GM23338 (cell line): ENCODE measurements at regions not wholly inside any gene's neighbourhood (a gene's known extent, or its start where the extent isn't known, plus 50 kb on each side); places are given as distances from the start of the nearest gene placed in this dataset.

Experiments
- ATAC-seq: fragments of 200-7000 bp; cut with Tn5 transposase; 3 replicates; pipeline ENCODE4 v1.9.1; 2020
- DNase-seq: peaks from one replicate; pipeline ENCODE4 v3.0.0-alpha.2; 2015; ENCODE audit warnings: low spot score
- H2AFZ ChIP-seq: fragments of 200-600 bp; sonication (generic); 2 replicates; pipeline ENCODE4 v1.8.0; 2016; ENCODE audit warnings: antibody characterized with exemption, mild to moderate bottlenecking, moderate library complexity
- H3F3A ChIP-seq: fragments of 200-600 bp; sonication (generic); replicated peaks from 2 replicates; pipeline ENCODE4 v1.8.0; 2017; ENCODE audit warnings: antibody characterized with exemption, mixed run types, low read depth
- H3K27ac ChIP-seq: fragments of 200-600 bp; sonication (generic); 2 replicates; pipeline ENCODE4 v1.6.1; 2016; ENCODE audit warnings: low read depth
- H3K27me3 ChIP-seq: fragments of 200-600 bp; sonication (generic); 2 replicates; pipeline ENCODE4 v1.8.0; 2016; ENCODE audit warnings: mild to moderate bottlenecking, mixed run types, moderate library complexity; ENCODE audit not compliant: insufficient read depth
- H3K36me3 ChIP-seq: fragments of 200-600 bp; sonication (generic); 2 replicates; pipeline ENCODE4 v1.8.0; 2016; ENCODE audit warnings: mild to moderate bottlenecking; ENCODE audit not compliant: insufficient read depth
- H3K4me1 ChIP-seq: fragments of 200-600 bp; sonication (generic); 2 replicates; pipeline ENCODE4 v1.8.0; 2016; ENCODE audit warnings: mild to moderate bottlenecking, moderate library complexity; ENCODE audit not compliant: insufficient read depth
- H3K4me2 ChIP-seq: fragments of 200-600 bp; sonication (generic); 2 replicates; pipeline ENCODE4 v1.7.1; 2017; ENCODE audit warnings: mixed run types
- H3K4me3 ChIP-seq: fragments of 200-600 bp; sonication (generic); 2 replicates; pipeline ENCODE4 v1.6.1; 2016; ENCODE audit warnings: mixed run types
- H3K79me2 ChIP-seq: fragments of 200-600 bp; sonication (generic); replicated peaks from 2 replicates; pipeline ENCODE4 v1.8.0; 2017; ENCODE audit warnings: mild to moderate bottlenecking; ENCODE audit not compliant: insufficient read depth
- H3K9me2 ChIP-seq: fragments of 200-600 bp; sonication (generic); 2 replicates; pipeline ENCODE4 v1.8.0; 2017; ENCODE audit not compliant: insufficient read depth
- H4K20me1 ChIP-seq: fragments of 200-600 bp; sonication (generic); replicated peaks from 2 replicates; pipeline ENCODE4 v1.8.0; 2017; ENCODE audit warnings: mild to moderate bottlenecking; ENCODE audit not compliant: insufficient read depth
- H3K27ac Mint-ChIP-seq: 2 replicates; pipeline ENCODE4 v1.8.0; 2020; ENCODE audit warnings: inconsistent platforms, mild to moderate bottlenecking, moderate library complexity, mixed read lengths
- H3K27me3 Mint-ChIP-seq: 3 replicates; pipeline ENCODE4 v1.8.0; 2022; ENCODE audit warnings: low read depth, mild to moderate bottlenecking, moderate library complexity, mixed read lengths, inconsistent platforms; ENCODE audit not compliant: insufficient read depth, poor library complexity
- H3K36me3 Mint-ChIP-seq: 3 replicates; pipeline ENCODE4 v1.8.0; 2021; ENCODE audit warnings: low read depth, mild to moderate bottlenecking, inconsistent platforms, moderate library complexity, mixed read lengths
- H3K4me1 Mint-ChIP-seq: 3 replicates; pipeline ENCODE4 v1.8.0; 2020; ENCODE audit warnings: mild to moderate bottlenecking, inconsistent platforms, mixed read lengths
- H3K4me3 Mint-ChIP-seq: 3 replicates; pipeline ENCODE4 v1.8.0; 2021; ENCODE audit warnings: moderate library complexity, mild to moderate bottlenecking, inconsistent platforms, mixed read lengths
- H3K9me3 Mint-ChIP-seq: 3 replicates; pipeline ENCODE4 v1.8.0; 2020; ENCODE audit warnings: moderate library complexity, mild to moderate bottlenecking, inconsistent platforms, mixed read lengths
- CREB1 ChIP-seq: fragments of 250-450 bp; sonication (Bioruptor Pico); IDR thresholded peaks from 2 replicates; pipeline ENCODE4 v1.5.0; 2020; ENCODE audit warnings: low read depth, mild to moderate bottlenecking, moderate library complexity
- EZH2 ChIP-seq: fragments of 200-600 bp; sonication (generic); IDR thresholded peaks from one replicate; pipeline ENCODE4 v1.8.0; 2017; ENCODE audit warnings: antibody characterized with exemption, mild to moderate bottlenecking, low read depth; ENCODE audit not compliant: unreplicated experiment
- EZH2phosphoT487 ChIP-seq: fragments of 200-600 bp; sonication (generic); IDR thresholded peaks from one replicate; pipeline ENCODE4 v1.8.1; 2018; ENCODE audit warnings: antibody characterized with exemption; ENCODE audit not compliant: unreplicated experiment
- JUNB ChIP-seq: IDR thresholded peaks from one replicate; pipeline ENCODE4 v1.6.1; 2016; ENCODE audit warnings: antibody characterized with exemption; ENCODE audit not compliant: unreplicated experiment
- NANOG ChIP-seq: IDR thresholded peaks from 2 replicates; pipeline ENCODE4 v1.6.1; 2016; ENCODE audit warnings: antibody characterized with exemption, borderline replicate concordance
- POLR2AphosphoS5 ChIP-seq: IDR thresholded peaks from 2 replicates; pipeline ENCODE4 v1.6.1; 2016; ENCODE audit warnings: antibody characterized with exemption, low read depth
- REST ChIP-seq: IDR thresholded peaks from one replicate; pipeline ENCODE4 v1.6.1; 2018; ENCODE audit warnings: antibody characterized with exemption; ENCODE audit not compliant: unreplicated experiment
- TF ChIP-seq, protein P1 (sequence below): IDR thresholded peaks from 2 replicates; pipeline ENCODE4 v1.6.1; 2016; ENCODE audit warnings: antibody characterized with exemption

DNA sequence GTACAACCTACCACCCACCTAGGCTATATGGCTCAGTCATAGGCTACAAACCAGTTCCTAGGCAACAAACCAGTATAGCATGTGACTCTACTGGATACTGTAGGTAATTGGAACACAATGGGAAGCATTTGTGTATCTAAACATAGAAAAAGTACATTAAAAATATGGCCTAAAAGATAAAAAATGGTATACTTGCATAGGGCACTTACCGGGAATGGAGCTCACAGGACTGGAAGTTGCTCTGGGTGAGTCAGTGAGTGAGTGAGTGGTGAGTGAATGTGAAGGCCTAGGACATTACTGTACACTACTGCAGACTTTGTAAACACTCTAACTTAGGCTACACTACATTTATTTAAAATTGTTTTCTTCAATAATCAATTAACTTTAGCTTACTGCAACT is 139.2 kb upstream of the RBPJ start:
- H2AFZ ChIP-seq: 0 out of 2 replicates have a peak overlapping the region, but pooled peaks have one; percentile 14
- Mint-ChIP-seq H3K9me3 (no peaks in the 10 kb centered on the region), H3K27ac (no peak overlapping the region), H3K36me3 (no peaks in the 10 kb centered on the region), H3K4me1 (no peaks in the 10 kb centered on the region), H3K27me3 (peaks cover 6% of the 10 kb centered on the region), H3K4me3 (no peak overlapping the region)
- H3K79me2 ChIP-seq: no peaks in the 10 kb centered on the region
- no peaks in the 10 kb centered on the region for H4K20me1 ChIP-seq
- H3K27me3 ChIP-seq: no peaks in the 10 kb centered on the region
- H3K4me3 ChIP-seq: no peak overlapping the region
- H3K9me2 ChIP-seq: no peaks in the 10 kb centered on the region; the same call in 1 of the 2 replicates
- no peak overlapping the region for H3K27ac ChIP-seq
- H3K36me3 ChIP-seq: no peaks in the 10 kb centered on the region
- no peak for TF ChIP-seq EZH2
- DNase-seq: no peak
- no peak for ATAC-seq
- H3K4me1 ChIP-seq: no peaks in the 10 kb centered on the region; the same call in 1 of the 2 replicates
- no peak overlapping the region for H3K4me2 ChIP-seq
- H3F3A ChIP-seq: 0 out of 2 replicates have a peak, but pooled peaks cover 5% of the 10 kb centered on the region

DNA sequence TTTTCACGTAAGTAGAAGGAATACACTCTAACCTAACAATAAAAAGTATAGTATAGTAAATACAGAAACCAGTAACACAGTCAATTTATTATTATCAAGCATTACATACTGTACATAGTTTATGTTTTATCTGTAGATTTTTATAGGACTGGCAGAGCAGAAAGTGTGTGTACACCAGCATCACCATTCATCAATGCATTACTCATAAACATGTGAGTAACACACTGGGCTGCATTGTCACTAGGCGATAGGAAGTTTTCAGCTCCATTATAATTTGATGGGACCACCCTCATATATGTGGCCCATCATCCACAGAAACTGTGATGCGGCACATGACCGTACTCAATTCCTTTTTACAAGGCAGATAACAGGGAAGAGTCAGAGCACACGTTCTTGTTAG is 137.8 kb upstream of the RBPJ start:
- no peak overlapping the region for H3K4me2 ChIP-seq
- H3K27ac ChIP-seq: no peak overlapping the region
- H3K4me3 Mint-ChIP-seq: no peak overlapping the region
- TF ChIP-seq CREB1 (CRISPR knock-in tag) (no peak), POLR2AphosphoS5 (no peak), NANOG (no peak), EZH2phosphoT487 (no peak), JUNB (no peak), EZH2 (no peak), REST (no peak)
- TF ChIP-seq, protein P1, sequence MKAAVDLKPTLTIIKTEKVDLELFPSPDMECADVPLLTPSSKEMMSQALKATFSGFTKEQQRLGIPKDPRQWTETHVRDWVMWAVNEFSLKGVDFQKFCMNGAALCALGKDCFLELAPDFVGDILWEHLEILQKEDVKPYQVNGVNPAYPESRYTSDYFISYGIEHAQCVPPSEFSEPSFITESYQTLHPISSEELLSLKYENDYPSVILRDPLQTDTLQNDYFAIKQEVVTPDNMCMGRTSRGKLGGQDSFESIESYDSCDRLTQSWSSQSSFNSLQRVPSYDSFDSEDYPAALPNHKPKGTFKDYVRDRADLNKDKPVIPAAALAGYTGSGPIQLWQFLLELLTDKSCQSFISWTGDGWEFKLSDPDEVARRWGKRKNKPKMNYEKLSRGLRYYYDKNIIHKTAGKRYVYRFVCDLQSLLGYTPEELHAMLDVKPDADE: no peak
- no peaks in the 10 kb centered on the region; the same call in 1 of the 2 replicates for H3K9me2 ChIP-seq
- no peaks in the 10 kb centered on the region for H3K27me3 ChIP-seq
- ATAC-seq (no peak), DNase-seq (no peak)
- H2AFZ ChIP-seq: no peak overlapping the region
- no peak overlapping the region for H3K27ac Mint-ChIP-seq
- H3K27me3 Mint-ChIP-seq: peaks cover 7% of the 10 kb centered on the region
- H3K36me3 ChIP-seq: no peaks in the 10 kb centered on the region
- H4K20me1 ChIP-seq: no peaks in the 10 kb centered on the region
- no peaks in the 10 kb centered on the region for H3K36me3 Mint-ChIP-seq
- H3K79me2 ChIP-seq: no peaks in the 10 kb centered on the region
- H3K4me1 Mint-ChIP-seq: no peaks in the 10 kb centered on the region
- no peaks in the 10 kb centered on the region for H3K9me3 Mint-ChIP-seq
- H3F3A ChIP-seq: 0 out of 2 replicates have a peak, but pooled peaks cover 5% of the 10 kb centered on the region
- H3K4me3 ChIP-seq: no peak overlapping the region
- no peaks in the 10 kb centered on the region for H3K4me1 ChIP-seq
